NCI-H2196 (cell line): ENCODE measurements at regions not wholly inside any gene's neighbourhood (a gene's known extent, or its start where the extent isn't known, plus 50 kb on each side); places are given as distances from the start of the nearest gene placed in this dataset.
"Not testable (repeated sequence)": the region's sequence is repeated elsewhere in the genome, so short reads cannot be mapped to it uniquely, and the experiment has no call there.

Experiments
- DNase-seq: peaks from one replicate; lab custom pipeline; 2025; ENCODE audit not compliant: unreplicated experiment; lab: John Stamatoyannopoulos, UW

DNA sequence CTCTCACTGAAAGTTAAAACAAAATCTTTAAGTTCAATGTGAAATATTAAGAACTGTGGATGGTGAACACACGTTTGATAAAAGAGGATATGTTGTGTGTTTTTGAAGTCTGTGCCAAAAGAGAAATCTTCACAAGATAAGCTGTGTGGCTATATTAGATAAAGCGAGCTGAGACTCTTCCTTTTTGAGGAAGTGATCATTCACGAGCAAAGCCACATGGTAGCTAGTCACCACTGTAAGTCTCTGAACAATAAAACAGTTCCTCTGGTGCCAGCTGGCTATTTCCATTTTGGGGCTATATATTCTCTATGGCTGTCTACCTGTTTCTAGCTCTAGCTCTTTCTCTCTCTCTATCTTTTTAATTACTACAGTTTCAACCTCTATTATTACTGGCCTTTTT, 1849.2 kb upstream of the C9orf72 start:
- no peak for DNase-seq

DNA sequence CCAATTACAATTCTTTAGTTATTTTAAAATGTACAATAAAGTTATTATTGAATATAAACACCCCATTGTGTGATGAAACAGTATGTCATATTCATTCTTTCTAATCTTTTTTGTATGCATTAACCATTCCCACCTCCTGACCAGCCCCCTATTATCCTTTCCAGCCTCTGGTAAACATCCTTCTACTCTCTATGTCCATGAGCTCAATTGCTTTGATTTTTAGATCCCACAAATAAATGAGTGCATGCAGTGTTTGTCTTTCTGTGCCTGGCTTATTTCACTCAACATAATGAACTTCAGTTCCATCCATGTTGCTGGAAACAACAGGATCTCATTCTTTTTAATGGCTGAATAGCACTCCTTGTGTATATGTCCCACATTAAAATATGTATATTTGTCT, 1858.9 kb upstream of the C9orf72 start:
- no peak for DNase-seq

DNA sequence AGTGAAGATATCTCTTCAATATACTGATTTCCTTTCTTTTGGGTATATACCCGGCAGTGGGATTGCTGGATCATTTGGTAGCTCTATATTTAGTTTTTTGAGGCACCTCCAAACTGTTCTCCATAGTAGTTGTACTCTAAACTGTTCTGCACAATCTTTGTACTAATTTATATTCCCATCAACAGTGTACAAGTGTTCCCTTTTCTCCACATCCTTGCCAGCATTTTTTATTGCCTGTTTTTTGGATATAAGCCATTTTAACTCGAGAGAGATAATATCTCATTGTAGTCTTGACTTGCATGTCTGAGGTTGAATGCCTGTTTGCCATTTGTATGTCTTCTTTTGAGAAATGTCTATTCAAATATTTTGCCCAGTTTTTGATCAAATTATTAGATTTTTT, 1859.4 kb upstream of the C9orf72 start:
- DNase-seq = not testable (repeated sequence)

DNA sequence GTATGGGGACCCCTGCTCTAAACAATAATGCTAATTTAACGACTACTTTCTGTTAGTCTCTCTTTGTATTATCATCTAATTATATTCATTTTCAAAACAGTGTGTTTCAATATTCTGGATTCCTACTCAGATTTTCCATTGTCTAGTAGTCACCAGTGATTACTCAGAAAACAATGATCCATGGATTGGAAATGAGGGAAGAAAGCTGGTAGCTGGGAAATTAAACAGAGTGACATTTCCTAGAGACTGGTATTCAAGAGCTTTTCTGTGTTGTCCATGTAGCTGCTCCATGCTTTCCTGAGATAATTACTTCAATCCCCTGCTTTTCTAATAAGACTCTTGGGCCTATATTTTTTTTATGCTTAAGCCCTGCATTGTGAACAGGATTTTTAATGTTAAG, 1862.1 kb upstream of the C9orf72 start:
- DNase-seq = no peak

DNA sequence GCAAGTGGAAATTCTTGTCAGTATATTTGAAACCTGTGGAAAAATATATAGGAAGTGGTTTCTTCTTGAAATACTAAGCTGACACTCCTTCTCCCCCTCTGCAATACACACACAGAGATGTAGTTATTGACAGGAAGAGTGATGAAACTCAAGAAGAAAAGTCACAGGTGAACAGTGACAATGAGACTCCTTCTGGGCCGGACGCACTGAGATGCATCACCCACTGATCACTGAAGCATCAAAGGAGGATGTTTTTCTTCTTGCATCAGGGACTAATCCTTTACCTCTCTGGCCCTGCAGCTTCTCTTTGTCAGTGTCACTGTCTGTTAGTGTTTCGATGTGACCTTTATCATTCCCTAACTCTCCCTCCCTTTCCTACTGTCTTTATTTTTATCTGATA, 1864.2 kb upstream of the C9orf72 start:
- no peak for DNase-seq

DNA sequence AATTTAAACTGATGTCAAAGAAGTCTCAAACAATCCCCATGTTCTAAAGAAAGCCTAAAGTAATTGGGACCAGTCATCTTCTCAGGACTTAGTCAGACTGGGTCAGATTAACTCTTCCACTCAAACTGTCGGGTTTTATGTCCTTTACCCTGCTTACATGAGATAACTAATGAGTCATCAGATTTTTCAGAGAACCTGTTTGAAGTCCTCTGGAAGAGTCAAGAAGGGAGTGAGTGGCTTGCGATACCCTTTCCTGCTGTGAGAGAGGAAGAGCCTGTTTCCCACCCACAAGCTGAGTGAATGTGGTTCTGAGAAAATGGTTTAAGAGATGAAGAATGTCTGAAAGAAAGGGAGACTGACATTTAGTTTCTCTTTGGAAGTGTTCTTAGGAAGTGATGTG, 1866.7 kb upstream of the C9orf72 start:
- no peak for DNase-seq

DNA sequence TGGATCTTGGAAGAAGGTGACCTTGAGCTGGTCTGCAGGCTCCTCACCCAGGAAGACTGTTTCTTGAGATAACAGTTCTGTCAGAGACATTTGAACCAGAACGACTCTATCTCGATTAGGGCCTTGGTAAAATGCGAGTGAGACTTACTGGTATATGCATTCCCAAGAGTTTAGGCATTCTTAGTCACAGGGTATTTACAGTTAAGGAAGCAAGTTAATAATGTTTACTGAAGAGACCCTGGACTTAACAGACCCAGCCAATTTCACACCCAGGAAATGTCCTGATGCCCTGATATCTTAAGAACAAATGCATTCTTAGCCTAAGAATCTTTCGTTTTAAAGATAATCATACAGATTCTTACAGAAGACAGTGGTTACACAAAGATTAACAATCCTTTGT, 1867.2 kb upstream of the C9orf72 start:
- DNase-seq = no peak

DNA sequence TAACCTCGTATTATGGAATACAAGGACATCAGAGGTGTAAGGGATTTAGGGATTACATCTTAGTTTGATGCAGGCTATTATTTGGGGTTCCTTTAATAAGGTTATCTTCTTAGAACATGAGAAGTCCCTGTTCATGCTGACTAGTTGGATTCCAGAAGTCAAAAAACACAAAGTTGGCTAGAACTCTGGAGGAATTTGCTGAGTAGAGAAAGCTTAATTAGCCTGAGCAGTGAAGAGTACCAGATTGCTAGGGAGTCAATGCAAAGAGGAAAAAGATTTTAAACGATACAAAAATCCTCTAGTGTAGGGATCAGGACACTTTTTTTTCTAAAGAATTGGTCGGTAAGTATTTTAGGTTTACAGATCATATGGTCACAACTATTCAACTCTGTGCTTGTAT, 1872.5 kb upstream of the C9orf72 start:
- DNase-seq = no peak

DNA sequence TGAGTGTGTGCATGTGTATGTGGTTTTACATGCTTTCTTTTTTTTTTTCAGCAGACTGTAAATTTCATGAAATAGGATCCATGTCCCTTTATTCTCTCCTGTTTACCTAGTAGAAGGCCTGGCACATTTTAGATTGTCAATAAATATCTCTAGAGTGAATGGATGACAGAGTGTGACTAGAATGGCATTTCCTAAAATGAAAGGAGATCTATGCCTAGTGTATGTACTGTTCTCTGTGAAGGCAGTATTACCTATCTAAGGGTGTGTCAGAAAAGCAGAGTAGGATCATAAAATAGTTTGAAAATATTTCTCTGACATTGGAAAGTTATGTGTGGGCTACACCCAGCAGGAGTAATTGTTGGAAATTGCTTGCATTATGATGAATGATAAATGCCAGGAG, 1876.0 kb upstream of the C9orf72 start:
- no peak for DNase-seq

DNA sequence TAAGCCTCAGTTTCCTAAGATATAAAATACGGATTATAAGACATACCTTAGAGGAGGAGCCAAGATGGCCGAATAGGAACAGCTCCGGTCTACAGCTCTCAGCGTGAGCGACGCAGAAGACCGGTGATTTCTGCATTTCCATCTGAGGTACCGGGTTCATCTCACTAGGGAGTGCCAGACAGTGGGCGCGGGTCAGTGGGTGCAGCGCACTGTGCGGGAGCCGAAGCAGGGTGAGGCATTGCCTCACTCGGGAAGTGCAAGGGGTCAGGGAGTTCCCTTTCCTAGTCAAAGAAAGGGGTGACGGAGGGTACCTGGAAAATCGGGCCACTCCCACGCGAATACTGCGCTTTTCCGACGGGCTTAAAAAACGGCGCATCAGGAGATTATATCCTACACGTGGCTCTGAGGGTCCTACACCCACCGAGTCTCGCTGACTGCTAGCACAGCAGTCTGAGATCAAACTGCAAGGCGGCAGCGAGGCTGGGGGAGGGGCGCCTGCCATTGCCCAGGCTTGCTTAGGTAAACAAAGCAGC, 1877.1 kb upstream of the C9orf72 start:
- not testable (repeated sequence) for DNase-seq

DNA sequence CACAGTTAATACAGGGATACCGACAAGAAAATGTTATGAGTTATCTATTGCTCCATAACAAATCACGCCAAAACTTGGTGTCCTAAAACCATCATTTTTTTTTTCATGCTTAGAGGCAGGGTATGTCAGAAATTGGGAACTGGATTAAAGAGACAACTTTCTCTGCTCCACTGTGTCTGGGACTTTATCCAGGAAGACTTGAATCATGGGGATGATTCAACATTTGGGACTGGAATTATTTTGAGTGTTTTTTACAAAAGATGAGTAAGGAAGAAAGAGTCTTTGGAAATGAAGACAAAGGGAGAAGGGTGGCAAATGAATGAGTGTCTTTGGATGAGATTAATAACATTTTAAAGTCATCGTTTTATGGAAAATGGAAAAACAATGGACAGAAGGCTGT, 1883.7 kb upstream of the C9orf72 start:
- DNase-seq = no peak

DNA sequence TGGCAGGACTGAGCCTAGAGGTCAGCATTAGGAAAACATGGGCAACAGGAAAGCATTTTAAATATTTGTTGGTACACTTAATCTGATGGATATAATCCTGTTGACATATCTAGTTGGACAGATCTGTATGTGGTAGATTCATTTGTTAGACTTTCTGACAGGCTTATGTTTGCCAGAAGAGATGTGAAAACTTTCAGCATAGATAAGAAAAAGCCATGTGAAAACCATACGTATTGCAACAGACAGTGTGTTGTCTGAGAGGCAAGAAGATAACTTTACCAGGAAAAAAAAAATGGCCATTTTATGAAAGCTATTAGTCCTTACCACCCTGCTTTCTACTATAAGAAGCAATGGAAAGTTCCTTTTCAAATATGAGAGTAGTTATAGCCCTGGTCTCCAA, 1902.2 kb upstream of the C9orf72 start:
- DNase-seq = no peak

DNA sequence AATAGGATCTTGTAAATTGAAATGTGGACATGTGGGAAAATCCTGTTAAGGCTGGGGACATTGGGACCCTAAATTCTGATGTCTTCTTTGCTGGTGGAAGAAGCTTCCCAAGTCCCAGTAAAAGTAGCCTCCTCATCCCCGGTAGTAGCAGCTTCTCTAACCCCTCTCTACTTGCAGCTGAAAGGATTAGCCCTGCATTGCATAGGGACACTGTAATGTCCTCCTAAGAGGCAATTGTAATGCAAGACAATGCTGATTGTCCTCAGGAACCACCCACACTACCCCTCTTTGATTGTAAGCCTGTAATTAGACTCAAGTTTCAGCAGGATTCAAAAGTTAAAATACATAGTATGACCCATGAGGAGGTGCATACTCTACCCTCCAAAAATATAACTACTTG, 1938.4 kb upstream of the C9orf72 start:
- no peak for DNase-seq

DNA sequence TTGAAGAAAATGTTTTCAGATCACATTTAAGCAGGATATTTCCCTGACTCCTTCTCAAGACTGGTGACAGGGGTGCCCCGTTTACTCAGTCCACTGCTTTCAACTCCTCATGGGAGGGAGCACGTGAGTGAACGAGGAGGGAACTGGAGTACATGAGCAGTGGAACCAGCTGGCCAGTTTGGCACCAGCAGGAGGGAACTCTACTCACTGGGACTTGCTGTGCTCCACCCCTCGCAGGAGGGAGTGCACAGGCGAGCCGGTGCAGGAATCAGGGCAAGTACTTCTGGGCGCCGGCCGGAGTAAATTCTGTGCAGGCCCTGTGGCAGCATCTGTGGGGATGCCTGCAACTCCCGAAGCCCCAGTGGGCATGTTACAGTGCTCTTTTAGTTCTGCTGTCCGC, 1941.1 kb upstream of the C9orf72 start:
- DNase-seq = no peak

DNA sequence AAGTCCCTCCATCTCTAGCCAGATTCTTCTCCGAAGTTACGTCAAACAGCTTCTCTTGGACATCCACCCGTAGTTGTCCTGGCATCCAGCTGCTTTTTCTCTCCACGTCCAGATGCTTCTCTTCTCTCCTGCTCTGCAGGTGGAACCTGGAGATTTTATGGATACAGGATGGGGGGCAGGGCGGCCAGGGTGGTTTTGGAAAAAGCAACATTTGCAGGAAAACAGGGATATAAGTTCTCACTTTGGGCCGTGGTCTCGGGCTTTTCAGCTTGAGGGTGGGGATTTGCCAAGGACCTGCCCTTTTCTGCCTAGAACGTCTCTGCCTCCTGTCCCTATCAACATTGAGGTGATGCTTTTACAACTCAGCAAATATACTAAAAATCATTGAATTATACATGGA, 1941.6 kb upstream of the C9orf72 start:
- no peak for DNase-seq

DNA sequence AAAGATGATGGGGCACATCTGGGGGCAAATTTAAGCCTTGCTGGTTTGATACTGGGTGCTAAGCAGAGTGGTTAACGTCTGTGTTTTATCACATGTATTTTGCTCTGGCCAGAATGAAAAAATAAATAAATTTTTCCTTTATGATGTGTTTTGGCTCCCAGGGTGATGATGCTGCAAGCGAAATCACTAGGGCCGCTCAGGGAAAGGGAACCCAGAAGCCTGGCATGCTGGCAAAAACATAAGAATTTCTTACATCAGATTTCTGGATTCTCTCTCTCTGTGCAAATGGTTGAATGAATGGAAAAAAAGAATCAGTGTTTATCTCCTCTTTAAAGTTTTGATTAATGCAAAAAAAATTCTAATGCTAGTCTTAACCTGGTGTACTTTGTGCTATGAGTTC, 1975.2 kb upstream of the C9orf72 start:
- no peak for DNase-seq

DNA sequence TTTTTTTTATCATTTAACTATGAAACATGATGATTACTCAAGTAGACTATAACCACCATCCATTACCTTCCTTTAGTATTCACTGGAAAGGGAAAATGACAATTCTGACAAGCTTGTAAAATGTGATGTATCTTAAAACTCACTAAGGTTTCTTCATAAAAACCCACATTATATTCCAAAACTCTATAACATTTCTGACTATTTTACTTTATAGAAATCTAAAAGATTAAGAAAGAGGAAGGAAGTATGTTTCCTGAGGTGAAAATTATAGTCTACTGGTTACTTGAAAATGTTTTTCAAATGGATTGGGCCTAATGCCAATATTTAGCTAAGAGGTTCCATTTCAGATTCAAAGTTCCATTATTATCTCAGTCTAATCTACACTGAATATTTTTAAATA, 1982.2 kb upstream of the C9orf72 start:
- no peak for DNase-seq

DNA sequence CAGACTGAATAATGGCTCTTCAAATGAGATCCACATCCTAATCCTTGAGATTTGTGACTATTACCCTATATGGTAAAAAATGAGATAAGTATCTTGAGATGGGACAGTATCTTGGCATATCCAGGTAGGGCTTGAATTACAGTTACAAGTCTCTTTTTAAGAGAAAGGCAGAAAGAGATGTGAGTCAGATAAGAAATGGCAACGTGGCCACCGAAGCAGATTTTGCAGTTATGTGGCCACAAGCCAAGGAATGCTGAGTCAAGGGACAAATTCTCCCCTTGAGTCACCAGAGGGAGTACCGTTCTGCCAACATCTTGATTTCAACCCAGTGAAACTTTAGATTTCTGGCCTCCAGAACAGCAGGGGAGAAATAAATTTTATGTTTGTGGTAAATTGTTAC, 1983.0 kb upstream of the C9orf72 start:
- DNase-seq = peak; percentile 8

DNA sequence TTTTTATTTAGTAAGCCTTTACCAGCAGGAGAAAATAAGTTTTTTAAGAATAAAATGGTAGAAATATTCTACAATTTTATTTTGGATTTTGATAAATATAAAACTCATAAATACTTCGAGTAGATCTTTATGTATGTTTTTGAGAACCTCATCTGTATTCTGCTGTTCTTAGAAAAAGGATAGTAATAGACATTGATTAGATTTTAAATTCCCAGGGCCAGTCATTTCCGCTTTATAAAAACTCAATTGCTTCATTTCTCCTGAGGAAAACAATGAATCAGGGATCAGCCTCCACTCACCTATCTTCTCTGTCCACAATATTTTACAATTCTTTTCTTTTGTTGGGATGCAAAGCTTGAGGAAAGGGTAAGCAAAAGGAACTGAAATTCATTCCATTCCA, 1983.5 kb upstream of the C9orf72 start:
- no peak for DNase-seq

DNA sequence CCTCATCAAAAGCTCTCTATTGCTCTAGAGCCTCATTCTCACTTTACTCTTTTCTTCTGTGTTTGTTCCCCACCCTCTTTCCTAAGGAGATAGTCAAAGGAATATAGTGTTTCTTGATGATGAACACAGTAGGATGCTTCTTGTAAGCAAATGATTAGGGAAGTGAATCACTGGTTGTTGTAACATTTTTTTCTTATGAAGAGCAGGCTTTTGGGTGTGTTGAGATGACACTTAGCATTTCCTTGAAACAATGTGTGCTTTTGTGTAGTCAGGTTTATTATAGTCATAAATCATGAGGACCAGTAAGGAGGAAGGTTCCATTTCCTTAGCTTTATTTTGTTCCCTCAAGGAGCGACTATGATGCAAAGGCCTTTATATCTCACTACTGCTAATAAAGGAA, 1991.3 kb upstream of the C9orf72 start:
- no peak for DNase-seq

DNA sequence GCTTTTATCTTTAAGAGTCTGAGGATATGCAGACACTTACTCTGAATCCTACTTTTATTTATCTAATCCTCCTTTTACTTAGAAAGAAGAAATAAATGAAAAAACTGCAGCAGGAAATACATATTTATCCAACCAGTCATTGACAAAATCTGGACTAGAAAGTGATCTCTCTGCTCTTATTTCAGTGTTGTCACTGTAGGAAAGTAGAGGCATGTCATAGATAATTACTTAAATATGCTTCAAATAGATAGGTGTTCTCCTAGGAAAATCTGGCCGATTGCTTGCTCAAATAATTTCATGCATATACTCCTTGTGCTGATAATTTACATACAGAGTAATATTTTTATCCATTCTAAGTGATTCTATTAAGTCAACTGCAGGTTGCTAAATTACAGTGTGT, 2001.9 kb upstream of the C9orf72 start:
- DNase-seq = no peak

DNA sequence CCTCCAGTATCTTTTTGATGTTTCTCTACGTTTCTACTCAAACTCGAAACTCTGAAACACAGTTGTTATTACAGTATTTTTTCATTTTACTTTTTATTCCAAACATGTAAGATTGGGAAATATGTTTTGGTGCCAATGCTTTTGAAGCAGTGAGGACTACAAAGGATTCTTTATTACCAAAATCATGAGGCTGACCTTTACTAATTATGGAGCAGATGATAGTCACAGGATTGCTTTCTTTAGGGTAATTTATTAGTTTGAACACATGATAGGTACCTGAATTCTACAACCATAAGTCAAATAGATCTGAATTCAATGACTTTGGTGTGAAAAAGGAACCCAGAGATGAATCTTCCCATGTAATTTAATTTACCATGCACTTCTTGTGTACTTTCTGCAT, 2015.1 kb upstream of the C9orf72 start:
- no peak for DNase-seq

DNA sequence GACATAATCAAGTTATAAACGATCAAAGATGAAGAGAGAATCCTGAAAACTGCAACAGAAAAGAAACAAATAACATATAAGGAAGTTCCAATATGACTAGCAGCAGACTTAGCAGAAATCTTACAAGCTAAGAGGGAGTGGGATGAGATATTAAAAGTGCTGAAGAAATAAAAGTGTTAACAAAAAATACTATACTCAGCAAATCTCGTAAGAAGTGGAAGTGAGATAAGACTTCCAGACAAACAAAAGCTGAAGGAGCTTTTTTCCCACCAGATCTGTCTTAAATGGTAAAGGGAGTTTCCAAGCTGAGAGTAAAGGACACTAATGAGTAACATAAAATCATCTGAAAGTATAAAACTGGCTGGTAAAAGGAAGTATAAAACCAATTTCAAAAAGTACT, 2036.0 kb upstream of the C9orf72 start:
- no peak for DNase-seq

DNA sequence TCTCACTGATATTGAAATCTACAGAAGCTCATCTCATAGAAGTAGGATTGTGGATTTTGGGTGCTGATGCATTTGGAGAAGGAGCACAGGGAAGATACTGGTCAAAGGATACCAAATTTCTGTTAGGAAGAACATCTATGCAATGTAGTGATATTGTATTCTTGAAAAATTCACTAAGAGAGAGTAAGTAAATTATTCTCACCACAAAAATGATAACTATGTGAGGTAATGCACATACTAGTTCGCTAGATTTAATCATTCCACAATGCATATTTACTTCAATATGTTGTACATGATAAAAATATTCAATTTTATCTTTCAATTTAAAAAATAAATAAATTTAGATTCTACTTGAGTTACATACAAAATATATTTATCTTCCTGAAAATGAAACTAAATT, 2040.5 kb upstream of the C9orf72 start:
- no peak for DNase-seq
